Head of caudate nucleus (tissue), 42 donors: ENCODE measurements at regions not wholly inside any gene's neighbourhood (a gene's known extent, or its start where the extent isn't known, plus 50 kb on each side); places are given as distances from the start of the nearest gene placed in this dataset.
"Not testable (repeated sequence)": the region's sequence is repeated elsewhere in the genome, so short reads cannot be mapped to it uniquely, and the experiment has no call there.

ENCODE experiments used
- DNase-seq, 42 donors: peaks; one replicate each; pipeline versions ENCODE4 v3.0.0 to v3.0.0-alpha.2; 2020 to 2021; ENCODE audit warnings: mixed read lengths in 7 of 42
- intact Hi-C: fragments of 100-400 bp; cut with DNase I; formaldehyde crosslinking; loops from one replicate; pipeline ENCODE4 v1.15.0; 2022

DNA sequence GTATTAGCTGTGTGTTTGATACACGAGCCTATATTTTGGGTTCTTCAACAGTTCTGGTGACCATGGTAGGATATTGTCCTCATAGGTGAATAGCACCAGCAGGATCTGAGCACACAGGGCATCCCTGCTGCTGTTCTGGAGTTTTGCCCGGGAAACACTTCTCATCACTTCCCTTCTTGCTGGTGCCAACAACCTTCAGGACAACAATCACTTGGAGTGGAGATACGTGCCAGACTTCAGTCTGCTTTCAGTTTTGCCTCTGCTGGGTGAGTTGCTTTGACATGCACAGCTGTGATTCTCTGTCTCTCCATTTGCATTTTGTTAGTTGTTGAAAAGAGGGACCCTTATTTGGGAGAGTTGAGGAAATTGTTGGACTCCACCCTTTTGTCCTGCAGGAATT is 1347.2 kb upstream of the DDX18 start:
- intact Hi-C loops: no loop called here
- DNase-seq: no peak

- DNase-seq: no peak
- intact Hi-C loops: no loop called here
Observed at GRCh38 chr2:116477229-116477628, 1337.3 kb upstream of the DDX18 start.

- no peak for DNase-seq
- intact Hi-C loops: no loop called here
Observed at GRCh38 chr2:116487336-116487735, 1327.2 kb upstream of the DDX18 start.

DNA sequence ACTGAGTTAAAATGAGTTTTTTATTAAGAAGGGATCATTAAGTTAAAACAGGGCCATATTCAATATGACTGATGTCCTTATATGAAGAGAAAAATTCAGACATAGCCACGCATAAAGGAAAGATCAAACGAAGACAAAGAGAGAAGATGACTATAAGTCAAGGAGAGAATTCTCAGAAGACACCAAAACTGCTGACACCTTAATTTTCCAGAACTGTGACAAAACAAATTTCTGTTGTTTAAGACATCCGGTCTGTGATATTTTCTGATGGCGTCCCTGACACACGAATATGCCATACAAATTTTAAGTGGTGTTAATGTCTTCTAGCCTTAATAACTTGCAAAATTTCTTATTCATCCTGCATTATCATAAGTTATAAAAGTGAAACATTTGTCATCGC is 1325.2 kb upstream of the DDX18 start:
- intact Hi-C loops: no loop called here
- DNase-seq: no peak

GRCh38 chr2:116489944-116490343 is 1324.5 kb upstream of the DDX18 start:
- intact Hi-C loops: no loop called here
- DNase-seq: no peak

DNA sequence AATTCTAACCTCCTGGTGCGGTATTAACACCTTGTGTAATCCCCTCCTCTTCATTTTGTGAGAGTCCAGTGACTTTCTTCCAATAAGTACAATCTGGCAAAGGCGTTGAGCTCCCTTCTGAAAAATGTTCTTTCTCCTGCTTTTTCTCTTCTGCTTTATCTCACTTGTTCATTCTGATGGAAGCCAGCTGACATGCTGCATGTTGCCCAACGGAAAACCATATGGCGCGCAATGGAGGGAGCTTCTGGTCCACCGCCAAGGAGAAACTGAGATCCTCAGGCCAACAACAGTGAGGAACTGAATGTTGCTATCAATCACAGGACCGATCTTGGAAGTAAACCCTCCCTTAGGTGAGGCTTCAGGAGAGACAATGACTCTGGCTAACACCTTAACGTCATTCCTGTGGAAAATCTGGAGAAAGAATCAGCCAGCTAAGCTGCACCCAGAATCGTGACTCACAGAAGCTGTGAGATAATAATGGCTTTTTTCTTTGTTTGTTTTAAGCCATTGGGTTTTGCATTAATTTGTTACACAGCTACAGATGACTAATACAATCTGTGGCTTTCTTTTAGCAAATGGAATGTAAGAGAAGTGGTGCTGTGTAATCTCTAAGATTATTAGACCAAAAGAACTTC is 1323.9 kb upstream of the DDX18 start:
- intact Hi-C loops: no loop called here

DNA sequence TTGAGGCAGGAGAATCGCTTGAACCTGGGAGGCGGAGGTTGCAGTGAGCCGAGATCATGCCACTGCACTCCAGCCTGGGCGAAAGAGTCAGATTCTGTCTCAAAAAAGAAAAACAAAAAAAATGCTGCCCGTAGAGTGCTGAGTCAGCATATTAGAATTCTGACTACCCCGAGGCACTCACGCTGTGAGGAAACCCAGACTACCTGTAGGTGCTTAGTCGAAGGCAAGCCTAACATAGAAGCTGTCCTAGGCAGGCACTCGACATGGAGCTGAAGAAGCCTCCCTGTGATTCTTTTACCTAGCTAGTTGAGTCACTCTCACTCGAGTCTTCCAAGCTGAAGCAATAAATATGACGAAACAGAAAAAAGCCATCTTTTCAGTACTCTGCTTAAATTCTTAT is 1323.2 kb upstream of the DDX18 start:
- DNase-seq: no peak
- intact Hi-C loops: no loop called here

More for the DNA sequence above, 1323.9 kb upstream of the DDX18 start:
- no peak for DNase-seq

DNA sequence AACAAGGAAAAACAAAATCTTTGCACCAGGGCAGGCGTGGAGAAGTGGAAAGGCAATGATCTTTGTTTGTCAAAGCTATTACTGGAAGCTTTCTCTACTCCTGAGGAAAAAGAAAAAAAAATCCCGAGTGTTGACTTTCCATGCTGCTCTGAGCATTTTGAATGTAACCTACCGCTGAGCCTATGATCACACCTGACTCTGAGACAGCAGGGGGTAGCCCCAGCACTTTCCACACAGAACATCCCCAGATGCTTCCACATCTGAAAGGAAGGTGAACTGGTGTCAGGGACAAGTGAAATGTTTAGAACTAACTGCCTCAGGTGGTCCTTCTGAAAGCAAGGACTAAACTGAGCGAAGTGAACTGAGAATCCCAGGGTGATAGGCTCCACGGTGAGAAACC is 1315.1 kb upstream of the DDX18 start:
- intact Hi-C loops: no loop called here
- DNase-seq: no peak

DNA sequence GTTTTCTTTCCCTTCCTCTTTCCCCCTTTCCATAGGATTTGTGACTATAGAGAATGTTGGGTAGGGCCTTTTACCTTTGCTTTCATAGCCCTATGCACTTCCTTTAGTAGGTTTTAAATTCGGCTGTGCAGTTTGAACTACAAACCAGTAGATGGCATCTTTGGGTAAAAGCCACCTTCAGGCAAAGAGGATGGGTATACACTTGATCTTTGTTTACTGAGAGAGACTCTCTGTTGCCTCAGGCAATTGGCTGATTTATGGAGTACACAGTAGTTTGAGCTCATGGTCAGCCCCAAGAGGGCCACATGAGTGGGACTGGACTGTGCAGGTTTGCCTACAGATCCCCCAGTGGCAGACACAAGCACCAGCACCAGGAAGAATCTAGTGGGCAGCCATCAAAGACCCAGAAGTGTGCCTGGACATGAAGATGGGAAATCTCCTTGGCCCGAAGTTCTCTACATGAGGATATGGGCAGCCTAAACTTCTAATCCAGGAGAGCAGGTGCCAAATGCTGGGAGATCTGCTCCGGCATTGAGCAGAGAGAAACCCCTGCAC is 1304.3 kb upstream of the DDX18 start:
- intact Hi-C loops: no loop called here
- DNase-seq: peak in 9 of 42 donors; percentile 10 to 44 (median 35)

GRCh38 chr2:116511426-116511825 is 1303.1 kb upstream of the DDX18 start:
- intact Hi-C loops: no loop called here
- DNase-seq: no peak

DNA sequence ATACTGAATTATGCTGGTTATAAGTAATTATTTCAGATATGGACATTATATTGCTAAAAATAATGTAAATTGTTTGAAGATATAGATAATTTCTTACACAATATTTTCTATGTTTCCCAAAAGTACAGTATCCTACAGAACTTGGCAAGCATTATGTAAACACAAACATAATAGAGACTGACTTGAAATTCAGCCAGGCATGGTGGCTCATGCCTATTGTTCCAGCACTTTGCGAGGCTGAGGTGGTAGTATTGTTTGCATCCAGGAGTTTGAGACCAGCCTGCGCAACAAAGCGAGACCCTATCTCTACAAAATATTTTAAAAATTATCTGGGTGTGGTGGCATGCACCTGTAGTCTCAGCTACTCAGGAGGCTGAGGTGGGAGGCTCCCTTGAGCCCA is 1300.5 kb upstream of the DDX18 start:
- no peak for DNase-seq

DNA sequence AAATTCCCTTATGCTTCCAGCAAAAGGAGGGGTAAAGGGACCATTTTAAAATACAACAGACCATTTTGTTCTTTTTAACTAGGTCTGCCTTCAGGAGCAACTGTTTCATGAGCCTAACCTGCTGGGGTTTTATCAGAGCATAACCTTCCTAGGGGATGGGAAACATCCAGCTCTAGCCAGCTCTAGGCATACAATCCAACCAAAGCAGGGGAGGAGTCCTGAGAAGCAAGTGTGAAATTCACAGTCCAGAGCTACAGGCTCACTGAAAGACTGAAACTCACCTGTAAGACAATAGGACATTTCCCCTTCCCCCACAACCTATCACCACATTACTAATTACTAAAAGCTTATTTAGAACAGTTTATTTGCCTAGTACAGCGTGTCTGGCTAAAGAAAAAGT is 1296.6 kb upstream of the DDX18 start:
- no peak for DNase-seq
- intact Hi-C loops: no loop called here

More for the DNA sequence above, 1300.5 kb upstream of the DDX18 start:
- intact Hi-C loops: no loop called here

DNA sequence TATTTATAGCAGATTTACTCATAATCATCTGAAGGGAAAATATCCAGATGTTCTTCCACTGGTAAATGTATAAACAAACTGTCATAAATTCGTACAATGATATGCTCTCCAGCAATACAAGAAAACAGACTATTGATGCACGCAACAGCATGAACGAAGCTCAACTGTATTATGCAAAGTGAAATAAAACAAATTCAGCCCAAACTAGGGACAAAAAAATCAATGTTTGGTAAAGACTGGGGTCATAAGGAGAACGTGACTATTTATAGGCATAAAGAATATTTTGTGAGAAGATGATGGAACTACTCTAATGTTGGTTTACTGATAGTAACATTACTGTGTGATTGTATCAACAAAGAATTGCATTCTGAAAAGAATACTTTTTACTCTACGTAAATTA is 1276.7 kb upstream of the DDX18 start:
- DNase-seq: no peak
- intact Hi-C loops: no loop called here

DNA sequence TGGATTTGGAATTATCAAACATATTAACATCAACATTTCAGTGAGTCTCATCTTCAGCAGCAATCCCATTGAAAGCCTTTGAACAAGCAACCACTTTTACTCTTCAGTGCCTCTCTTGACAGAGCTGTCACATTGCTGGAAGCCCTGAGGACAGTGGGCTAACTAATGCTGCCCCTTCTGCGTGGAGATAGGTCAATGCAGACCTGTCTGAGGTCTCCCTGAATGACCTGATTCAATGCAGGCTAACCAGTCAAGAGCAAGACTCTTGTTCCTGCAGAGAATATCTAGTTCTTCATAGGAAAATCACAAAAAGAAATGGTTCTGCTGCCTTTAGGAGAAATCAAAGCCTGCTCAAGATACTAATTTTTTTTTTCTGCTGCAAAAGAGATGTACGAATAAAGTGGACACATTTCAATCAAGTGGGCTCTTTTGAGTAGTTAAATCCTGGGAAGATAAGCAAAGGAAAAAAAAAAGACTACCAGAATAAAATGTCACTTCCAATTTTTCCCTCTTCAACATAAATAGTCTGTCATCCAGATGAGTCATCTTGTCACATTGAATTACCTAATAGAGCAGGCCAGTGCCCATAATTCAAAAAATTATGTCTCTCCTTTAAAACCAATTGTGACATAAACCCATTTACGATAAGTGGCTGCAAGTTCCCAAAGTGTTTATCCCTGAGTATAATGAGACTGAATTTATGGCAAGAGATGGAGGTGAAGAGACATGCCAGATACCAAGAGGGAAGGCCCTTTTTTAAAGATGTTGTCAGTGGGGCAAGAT is 1269.0 kb upstream of the DDX18 start:
- DNase-seq: no peak
- intact Hi-C loops: no loop called here

DNA sequence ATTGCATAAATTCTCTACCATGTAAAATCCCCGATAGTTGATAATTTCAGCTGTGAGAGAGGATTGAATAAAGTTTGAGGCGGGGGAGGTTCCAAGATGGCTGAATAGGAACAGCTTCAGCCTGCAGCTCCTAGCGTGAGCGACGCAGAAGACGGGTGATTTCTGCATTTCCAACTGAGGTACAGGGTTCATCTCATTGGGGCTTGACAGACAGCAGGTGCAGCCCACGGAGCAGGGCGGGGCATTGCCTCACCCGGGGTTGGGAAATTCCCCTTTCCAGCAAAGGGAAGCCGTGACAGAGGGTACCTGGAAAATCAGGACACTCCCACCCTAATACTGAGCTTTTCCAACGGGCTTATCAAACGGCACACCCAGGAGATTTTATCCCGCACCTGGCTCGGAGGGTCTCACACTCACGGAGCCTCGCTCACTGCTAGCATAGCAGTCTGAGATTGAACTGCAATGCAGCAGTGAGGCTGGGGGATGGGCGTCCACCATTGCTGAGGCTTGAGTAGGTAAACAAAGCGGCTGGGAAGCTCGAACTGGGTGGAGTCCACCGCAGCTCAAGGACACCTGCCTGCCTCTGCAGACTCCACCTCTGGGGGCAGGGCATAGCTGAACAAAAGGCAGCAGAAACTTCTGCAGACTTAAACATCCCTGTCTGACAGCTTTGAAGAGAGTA is 1261.6 kb upstream of the DDX18 start:
- DNase-seq, intact Hi-C loops: not testable (repeated sequence)

- intact Hi-C loops: no loop called here
- DNase-seq: peak in 33 of 42 donors; percentile 2 to 89 (median 42)
Observed at GRCh38 chr2:116580209-116580608, 1234.3 kb upstream of the DDX18 start.

DNA sequence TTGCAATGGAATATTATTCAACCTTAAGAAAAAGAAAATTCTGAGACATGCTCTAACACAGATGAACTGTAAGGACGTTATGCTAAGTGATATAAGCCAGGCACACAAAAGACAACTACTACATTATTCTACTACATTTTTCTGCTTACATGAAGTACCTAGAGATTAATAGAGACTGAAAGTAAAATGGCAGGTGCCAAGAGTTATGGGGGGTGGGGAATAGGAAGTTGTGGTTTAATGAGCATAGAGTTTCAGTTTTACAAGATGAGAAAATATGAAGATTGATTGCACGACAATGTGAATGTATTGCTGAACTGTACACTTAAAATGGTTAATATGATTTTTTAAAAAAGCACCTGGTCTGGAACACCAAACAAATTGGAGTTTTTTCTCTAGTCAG is 1231.6 kb upstream of the DDX18 start:
- no peak for DNase-seq
- intact Hi-C loops: no loop called here

DNA sequence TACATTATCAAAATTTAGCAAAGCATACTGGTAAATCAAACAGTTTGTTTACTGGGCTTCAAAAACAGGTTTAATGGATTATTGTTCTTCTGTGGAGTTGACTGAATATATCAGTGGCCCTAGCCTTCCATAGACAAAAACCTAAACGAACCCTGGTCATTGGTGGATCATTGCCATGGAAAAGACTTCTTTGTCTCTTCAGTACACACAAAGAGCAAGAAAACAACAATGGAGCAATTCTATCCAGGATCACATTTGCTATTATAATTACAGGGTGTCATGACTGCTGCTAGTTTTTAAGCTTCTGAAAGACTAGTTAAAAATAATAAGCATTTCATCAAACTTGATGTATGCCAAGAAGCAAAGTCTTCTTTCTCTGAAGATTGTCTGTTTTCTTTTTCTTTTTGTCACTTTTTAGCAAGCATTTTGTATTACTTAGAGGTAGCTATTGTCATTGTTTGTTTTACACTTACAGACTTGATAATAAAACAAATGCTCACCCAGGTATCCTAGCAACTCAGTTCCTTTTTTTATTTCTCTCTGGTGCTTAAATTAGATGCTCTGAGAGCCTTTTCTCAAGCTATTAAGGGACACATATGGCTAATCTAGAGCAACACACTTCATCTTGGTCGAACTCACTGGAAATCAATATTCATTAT is 1228.7 kb upstream of the DDX18 start:
- DNase-seq: peak in 7 of 42 donors; percentile 11 to 54 (median 35)
- intact Hi-C loops: no loop called here

DNA sequence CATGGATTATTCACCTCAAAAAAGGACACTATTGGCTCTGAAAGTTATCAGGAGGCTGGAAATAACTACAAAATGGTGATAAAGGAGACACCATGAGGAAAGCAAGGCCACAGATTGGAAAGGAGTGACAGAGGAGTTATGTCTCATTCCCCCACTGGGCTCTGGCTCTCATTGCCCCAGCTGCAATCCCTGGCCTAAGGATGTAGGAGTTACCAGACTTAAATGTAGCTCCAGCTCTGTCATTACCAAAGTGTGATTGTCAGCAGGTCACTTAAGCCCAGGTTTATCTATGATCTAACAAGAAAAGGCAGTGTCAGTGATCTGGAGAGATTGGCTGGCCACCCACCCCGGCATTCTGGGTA is 1228.2 kb upstream of the DDX18 start:
- intact Hi-C loops: no loop called here
- DNase-seq: no peak
